BJ (cell line): ENCODE measurements at regions not wholly inside any gene's neighbourhood (a gene's known extent, or its start where the extent isn't known, plus 50 kb on each side); places are given as distances from the start of the nearest gene placed in this dataset.

Experiments used
- CTCF ChIA-PET: fragments of 350-600 bp; formaldehyde crosslinking; extraction: SDS; loops from one replicate; lab custom pipeline; 2021; ENCODE audit warnings: antibody characterized with exemption, inconsistent platforms; lab: Yijun Ruan, JAX
- POLR2A ChIA-PET: fragments of 300-600 bp; sonication (Branson Sonifier 250); formaldehyde crosslinking; extraction: SDS; loops from one replicate; lab custom pipeline; 2021; ENCODE audit warnings: antibody characterized with exemption; lab: Charles Lee
- DNase-seq: peaks from one replicate; pipeline ENCODE4 v3.0.0-alpha.2; 2011; ENCODE audit warnings: low read depth
- H3K27me3 ChIP-seq: 2 replicates; pipeline ENCODE4 v1.6.0; 2011; ENCODE audit warnings: low read length; ENCODE audit not compliant: control insufficient read depth, insufficient read depth
- H3K36me3 ChIP-seq: 2 replicates; pipeline ENCODE4 v1.5.1; 2011; ENCODE audit warnings: low read length; ENCODE audit not compliant: control insufficient read depth, insufficient read depth
- H3K4me3 ChIP-seq: 2 replicates; pipeline ENCODE4 v1.5.1; 2011; ENCODE audit warnings: low read depth, mild to moderate bottlenecking, control low read depth, low read length
- CTCF ChIP-seq: IDR thresholded peaks from 2 replicates; pipeline ENCODE4 v1.5.1; 2011; ENCODE audit warnings: low read depth, mild to moderate bottlenecking, control low read depth, inconsistent platforms, low read length, moderate library complexity; ENCODE audit not compliant: insufficient read depth

- DNase-seq, result no peak
- no peaks in the 10 kb centered on the region for H3K36me3 ChIP-seq
- no peaks in the 10 kb centered on the region for H3K27me3 ChIP-seq
- no peak for TF ChIP-seq CTCF
- ChIA-PET POLR2A (no interaction called here), CTCF (no interaction called here)
- H3K4me3 ChIP-seq, result no peak overlapping the region
Measured at GRCh38 chr3:18656410-18656809, 231.3 kb upstream of the SATB1 start.

- DNase-seq, result no peak
- no peaks in the 10 kb centered on the region for H3K36me3 ChIP-seq
- H3K27me3 ChIP-seq, result no peaks in the 10 kb centered on the region
- ChIA-PET CTCF (no interaction called here), POLR2A (no interaction called here)
- no peak overlapping the region for H3K4me3 ChIP-seq
- no peak for TF ChIP-seq CTCF
Measured at GRCh38 chr3:18655827-18656226, 230.7 kb upstream of the SATB1 start.

GRCh38 chr3:18652781-18653180 is 227.6 kb upstream of the SATB1 start:
- Histone ChIP-seq H3K36me3 (no peaks in the 10 kb centered on the region), H3K4me3 (no peak overlapping the region), H3K27me3 (no peaks in the 10 kb centered on the region)
- CTCF ChIA-PET, result no interaction called here
- DNase-seq, result no peak
- no peak for TF ChIP-seq CTCF
- POLR2A ChIA-PET, result no interaction called here

- DNase-seq, result no peak
- H3K27me3 ChIP-seq, result no peaks in the 10 kb centered on the region
- no peak for TF ChIP-seq CTCF
- no peaks in the 10 kb centered on the region for H3K36me3 ChIP-seq
- no peak overlapping the region for H3K4me3 ChIP-seq
- ChIA-PET CTCF (no interaction called here), POLR2A (no interaction called here)
Measured at GRCh38 chr3:18650731-18651130, 225.6 kb upstream of the SATB1 start.

- Histone ChIP-seq H3K36me3 (no peaks in the 10 kb centered on the region), H3K4me3 (no peak overlapping the region), H3K27me3 (no peaks in the 10 kb centered on the region)
- POLR2A ChIA-PET, result no interaction called here
- CTCF ChIA-PET, result no interaction called here
- no peak for TF ChIP-seq CTCF
- no peak for DNase-seq
Measured at GRCh38 chr3:18649666-18650363, 224.7 kb upstream of the SATB1 start.
